ENCODE measurements at regions not wholly inside any gene's neighbourhood (a gene's known extent, or its start where the extent isn't known, plus 50 kb on each side); places are given as distances from the start of the nearest gene placed in this dataset.

DNA sequence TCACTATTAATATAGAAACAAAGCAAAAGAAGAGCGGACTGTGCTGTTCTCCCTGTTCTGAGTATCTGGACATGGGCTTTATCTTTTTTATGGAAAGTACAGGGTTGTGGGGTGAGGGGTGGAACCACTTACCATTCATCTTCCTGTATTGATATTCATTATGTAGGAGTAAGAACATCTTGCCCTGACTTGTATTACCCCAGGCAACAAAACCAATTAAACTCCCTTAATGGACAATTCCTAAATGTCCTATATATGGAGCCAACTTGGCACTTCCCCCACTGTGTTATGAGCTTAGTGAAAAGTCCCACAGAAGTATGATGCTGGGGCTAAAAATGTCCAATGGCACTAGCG lies 139.9 kb upstream of the KRR1 start:
- Histone ChIP-seq H3K9me2 (no peaks in the 10 kb centered on the region), H2AFZ (ENCODE audit: low read depth) (no peak overlapping the region), H3K79me2 (ENCODE audit: insufficient read depth) (no peaks in the 10 kb centered on the region; the same call in 1 of the 2 replicates), H3K4me1 (ENCODE audit: control insufficient read depth in 1 of 2, insufficient read depth in 2 of 2, low read depth in 1 of 2, low read length in 1 of 2) (no peaks in the 10 kb centered on the region; a peak in 1 of 4 replicates), H4K20me1 (ENCODE audit: insufficient read depth) (no peaks in the 10 kb centered on the region), H3F3A (replicated peaks; ENCODE audit: insufficient read depth) (no peaks in the 10 kb centered on the region), H3K9me3 (no peaks in the 10 kb centered on the region), H3K9ac (no peak overlapping the region), H3K36me3 (replicated peaks in 1 of 2; ENCODE audit: control insufficient read depth in 1 of 2, insufficient read depth in 2 of 2, low read length in 1 of 2) (no peaks in the 10 kb centered on the region), H3K4me2 (no peak overlapping the region), H3K27me3 (ENCODE audit: insufficient read depth) (no peaks in the 10 kb centered on the region), H3K4me3 (ENCODE audit: low read depth in 2 of 2, low read length in 1 of 2) (no peak overlapping the region), H3K27ac (ENCODE audit: low read depth in 2 of 2, low read length in 1 of 2) (no peak overlapping the region)
- ChIA-PET CTCF (interaction anchor here (1.0 to 1.1 kb wide), 2 partner anchors 22 to 28 kb away, joined by 3 to 4 read pairs; no protein-coding TSS in a partner anchor), POLR2A (no interaction called here)
- peak; percentile 7 for DNase-seq
- TF ChIP-seq, protein P1, sequence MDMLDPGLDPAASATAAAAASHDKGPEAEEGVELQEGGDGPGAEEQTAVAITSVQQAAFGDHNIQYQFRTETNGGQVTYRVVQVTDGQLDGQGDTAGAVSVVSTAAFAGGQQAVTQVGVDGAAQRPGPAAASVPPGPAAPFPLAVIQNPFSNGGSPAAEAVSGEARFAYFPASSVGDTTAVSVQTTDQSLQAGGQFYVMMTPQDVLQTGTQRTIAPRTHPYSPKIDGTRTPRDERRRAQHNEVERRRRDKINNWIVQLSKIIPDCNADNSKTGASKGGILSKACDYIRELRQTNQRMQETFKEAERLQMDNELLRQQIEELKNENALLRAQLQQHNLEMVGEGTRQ (IDR thresholded peaks at IDR 0.05; ENCODE audit: borderline replicate concordance, low read depth, low read length), result no peak
- TF ChIP-seq EP300 (IDR thresholded peaks at IDR 0.05; ENCODE audit: borderline replicate concordance in 1 of 2, low read depth in 1 of 2, low read length in 1 of 2), result peak in 1 of 2 experiments; percentile 60; a peak in 1 of 4 replicates
- peak; percentile 30; the same call in 1 of the 2 replicates for TF ChIP-seq RCOR1 (IDR thresholded peaks at IDR 0.05; ENCODE audit: low read length)
- WGBS (ENCODE audit: low lambda C conversion rate), result 88% methylated on average over 2 of the region's 2 CpGs

DNA sequence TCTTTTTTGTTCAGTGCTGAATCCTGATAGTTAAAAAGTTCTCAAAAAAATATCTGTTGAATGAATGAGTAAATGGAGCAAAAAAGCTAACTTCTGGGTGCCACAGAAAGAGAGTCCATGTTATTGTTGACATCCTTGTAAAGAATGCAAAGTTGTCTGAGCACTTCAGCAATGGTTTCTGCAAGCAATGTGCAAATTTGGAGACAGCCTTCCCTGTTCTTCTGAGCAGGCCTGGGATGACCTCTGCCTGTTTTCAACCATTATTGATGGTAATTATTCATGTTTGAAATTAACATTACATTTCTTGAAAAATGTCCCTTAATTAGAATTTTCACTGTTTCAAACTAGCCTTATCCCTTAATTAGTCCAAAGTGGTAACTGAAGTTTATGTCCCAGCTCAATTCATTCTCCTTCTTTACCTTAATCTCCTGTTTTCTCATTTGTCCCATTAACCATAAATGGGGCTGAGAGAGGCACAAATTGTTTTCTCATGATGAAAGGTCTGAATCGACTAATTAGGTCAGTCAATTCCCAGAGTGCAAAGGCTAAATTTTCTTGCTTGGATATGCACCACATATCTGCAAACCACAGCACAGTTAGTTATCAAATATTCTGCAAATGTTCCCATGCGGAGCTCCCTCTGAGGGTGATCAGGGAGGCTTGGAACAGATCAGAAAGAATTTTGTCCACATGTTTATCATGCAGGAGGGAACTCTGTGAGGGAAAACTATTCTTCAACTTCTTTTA lies 139.4 kb upstream of the KRR1 start:
- DNase-seq, result no peak
- WGBS (ENCODE audit: low lambda C conversion rate), result 51% methylated on average over 2 of the region's 2 CpGs
- TF ChIP-seq, protein P2, sequence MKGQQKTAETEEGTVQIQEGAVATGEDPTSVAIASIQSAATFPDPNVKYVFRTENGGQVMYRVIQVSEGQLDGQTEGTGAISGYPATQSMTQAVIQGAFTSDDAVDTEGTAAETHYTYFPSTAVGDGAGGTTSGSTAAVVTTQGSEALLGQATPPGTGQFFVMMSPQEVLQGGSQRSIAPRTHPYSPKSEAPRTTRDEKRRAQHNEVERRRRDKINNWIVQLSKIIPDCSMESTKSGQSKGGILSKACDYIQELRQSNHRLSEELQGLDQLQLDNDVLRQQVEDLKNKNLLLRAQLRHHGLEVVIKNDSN (IDR thresholded peaks at IDR 0.05; ENCODE audit: borderline replicate concordance, low read depth), result no peak
- TF ChIP-seq, protein P3, sequence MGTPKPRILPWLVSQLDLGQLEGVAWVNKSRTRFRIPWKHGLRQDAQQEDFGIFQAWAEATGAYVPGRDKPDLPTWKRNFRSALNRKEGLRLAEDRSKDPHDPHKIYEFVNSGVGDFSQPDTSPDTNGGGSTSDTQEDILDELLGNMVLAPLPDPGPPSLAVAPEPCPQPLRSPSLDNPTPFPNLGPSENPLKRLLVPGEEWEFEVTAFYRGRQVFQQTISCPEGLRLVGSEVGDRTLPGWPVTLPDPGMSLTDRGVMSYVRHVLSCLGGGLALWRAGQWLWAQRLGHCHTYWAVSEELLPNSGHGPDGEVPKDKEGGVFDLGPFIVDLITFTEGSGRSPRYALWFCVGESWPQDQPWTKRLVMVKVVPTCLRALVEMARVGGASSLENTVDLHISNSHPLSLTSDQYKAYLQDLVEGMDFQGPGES (IDR thresholded peaks at IDR 0.05; ENCODE audit: low read depth, low read length), result no peak
- TF ChIP-seq NFIC (IDR thresholded peaks at IDR 0.05; ENCODE audit: borderline replicate concordance), result no peak
- TF ChIP-seq, protein P4, sequence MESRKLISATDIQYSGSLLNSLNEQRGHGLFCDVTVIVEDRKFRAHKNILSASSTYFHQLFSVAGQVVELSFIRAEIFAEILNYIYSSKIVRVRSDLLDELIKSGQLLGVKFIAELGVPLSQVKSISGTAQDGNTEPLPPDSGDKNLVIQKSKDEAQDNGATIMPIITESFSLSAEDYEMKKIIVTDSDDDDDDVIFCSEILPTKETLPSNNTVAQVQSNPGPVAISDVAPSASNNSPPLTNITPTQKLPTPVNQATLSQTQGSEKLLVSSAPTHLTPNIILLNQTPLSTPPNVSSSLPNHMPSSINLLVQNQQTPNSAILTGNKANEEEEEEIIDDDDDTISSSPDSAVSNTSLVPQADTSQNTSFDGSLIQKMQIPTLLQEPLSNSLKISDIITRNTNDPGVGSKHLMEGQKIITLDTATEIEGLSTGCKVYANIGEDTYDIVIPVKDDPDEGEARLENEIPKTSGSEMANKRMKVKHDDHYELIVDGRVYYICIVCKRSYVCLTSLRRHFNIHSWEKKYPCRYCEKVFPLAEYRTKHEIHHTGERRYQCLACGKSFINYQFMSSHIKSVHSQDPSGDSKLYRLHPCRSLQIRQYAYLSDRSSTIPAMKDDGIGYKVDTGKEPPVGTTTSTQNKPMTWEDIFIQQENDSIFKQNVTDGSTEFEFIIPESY (IDR thresholded peaks at IDR 0.05; ENCODE audit: borderline replicate concordance, low read depth), result no peak
- TF ChIP-seq FOSL2 (IDR thresholded peaks at IDR 0.05; ENCODE audit: borderline replicate concordance, low read depth), result no peak
- no peak for TF ChIP-seq FOXM1 (IDR thresholded peaks at IDR 0.05; ENCODE audit: low read depth)
- TF ChIP-seq POLR2AphosphoS5 (IDR thresholded peaks at IDR 0.05; ENCODE audit: low read depth, low read length), result no peak
- no peak for TF ChIP-seq MXI1 (IDR thresholded peaks at IDR 0.05; ENCODE audit: low read depth, low read length)
- TF ChIP-seq NRF1 (IDR thresholded peaks at IDR 0.05; ENCODE audit: low read depth, low read length), result no peak
- TF ChIP-seq EP300 (IDR thresholded peaks at IDR 0.05; ENCODE audit: borderline replicate concordance in 1 of 2, low read depth in 1 of 2, low read length in 1 of 2), result no peak
- no peak for TF ChIP-seq RFX5 (IDR thresholded peaks at IDR 0.05; ENCODE audit: low read length)
- TF ChIP-seq TCF12 (IDR thresholded peaks at IDR 0.05), result no peak
- no peak for TF ChIP-seq TAF1 (IDR thresholded peaks at IDR 0.05; ENCODE audit: borderline replicate concordance, low read depth, low read length)
- no peak for TF ChIP-seq CHD2 (IDR thresholded peaks at IDR 0.05; ENCODE audit: low read length, partially characterized antibody)
- TF ChIP-seq JUND (IDR thresholded peaks at IDR 0.05), result no peak
- TF ChIP-seq YY1 (IDR thresholded peaks at IDR 0.05; ENCODE audit: low read depth), result no peak
- TF ChIP-seq RAD21 (IDR thresholded peaks at IDR 0.05; ENCODE audit: low read length), result no peak
- TF ChIP-seq, protein P5, sequence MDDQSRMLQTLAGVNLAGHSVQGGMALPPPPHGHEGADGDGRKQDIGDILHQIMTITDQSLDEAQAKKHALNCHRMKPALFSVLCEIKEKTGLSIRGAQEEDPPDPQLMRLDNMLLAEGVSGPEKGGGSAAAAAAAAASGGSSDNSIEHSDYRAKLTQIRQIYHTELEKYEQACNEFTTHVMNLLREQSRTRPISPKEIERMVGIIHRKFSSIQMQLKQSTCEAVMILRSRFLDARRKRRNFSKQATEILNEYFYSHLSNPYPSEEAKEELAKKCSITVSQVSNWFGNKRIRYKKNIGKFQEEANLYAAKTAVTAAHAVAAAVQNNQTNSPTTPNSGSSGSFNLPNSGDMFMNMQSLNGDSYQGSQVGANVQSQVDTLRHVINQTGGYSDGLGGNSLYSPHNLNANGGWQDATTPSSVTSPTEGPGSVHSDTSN (IDR thresholded peaks at IDR 0.05), result no peak
- no peaks in the 10 kb centered on the region for H3K27me3 ChIP-seq (ENCODE audit: insufficient read depth)
- H3K4me1 ChIP-seq (ENCODE audit: control insufficient read depth in 1 of 2, insufficient read depth in 2 of 2, low read depth in 1 of 2, low read length in 1 of 2), result no peaks in the 10 kb centered on the region; a peak in 1 of 4 replicates
- H3K4me3 ChIP-seq (ENCODE audit: low read depth in 2 of 2, low read length in 1 of 2), result no peak overlapping the region
- H3K27ac ChIP-seq (ENCODE audit: low read depth in 2 of 2, low read length in 1 of 2), result no peak overlapping the region
- no peaks in the 10 kb centered on the region for H3K36me3 ChIP-seq (replicated peaks in 1 of 2; ENCODE audit: control insufficient read depth in 1 of 2, insufficient read depth in 2 of 2, low read length in 1 of 2)
- no peaks in the 10 kb centered on the region for H3K9me3 ChIP-seq
- H3K9ac ChIP-seq, result no peak overlapping the region
- ChIA-PET CTCF (interaction anchor here (0.6 to 1.0 kb wide), 4 partner anchors 12 to 368 kb away, joined by 3 to 4 read pairs (median 3); no protein-coding TSS in a partner anchor), POLR2A (no interaction called here)
- H2AFZ ChIP-seq (ENCODE audit: low read depth), result no peak overlapping the region
- no peak overlapping the region for H3K4me2 ChIP-seq
- H3K9me2 ChIP-seq, result no peaks in the 10 kb centered on the region
- H3F3A ChIP-seq (replicated peaks; ENCODE audit: insufficient read depth), result no peaks in the 10 kb centered on the region
- H3K79me2 ChIP-seq (ENCODE audit: insufficient read depth), result no peaks in the 10 kb centered on the region; the same call in 1 of the 2 replicates
- H4K20me1 ChIP-seq (ENCODE audit: insufficient read depth), result no peaks in the 10 kb centered on the region
